ENCODE measurements at regions not wholly inside any gene's neighbourhood (a gene's known extent, or its start where the extent isn't known, plus 50 kb on each side); places are given as distances from the start of the nearest gene placed in this dataset.

DNA sequence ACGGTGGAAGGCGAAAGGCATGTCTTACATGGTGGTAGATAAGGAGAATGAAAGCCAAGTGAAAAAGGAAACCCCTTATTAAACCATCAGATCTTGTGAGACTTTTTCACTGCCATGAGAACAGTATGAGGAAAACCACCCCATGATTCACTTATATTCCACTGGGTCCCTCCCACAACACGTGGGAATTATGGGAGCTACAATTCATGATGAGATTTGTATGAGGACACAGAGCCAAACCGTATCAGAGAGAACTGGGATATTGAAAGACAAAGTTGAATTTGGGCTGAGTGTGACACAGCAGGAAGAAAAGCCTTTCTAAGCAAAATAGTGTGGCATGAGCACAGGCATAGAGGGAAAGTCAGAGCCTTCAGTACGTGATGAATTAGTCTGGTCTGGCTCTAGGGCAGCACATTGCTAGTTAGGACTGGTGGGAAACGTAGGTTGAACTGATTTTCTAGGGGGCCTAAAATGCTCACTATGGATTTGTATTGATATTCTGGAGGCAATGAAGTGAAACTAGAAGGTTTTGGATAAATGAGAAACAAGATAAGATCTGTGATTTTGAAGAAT, 84.8 kb upstream of the RND3 start:
- Histone ChIP-seq H3K14ac (ENCODE audit: insufficient read depth, low read length) (no peak overlapping the region), H3K23ac (ENCODE audit: insufficient read length, low read depth, low read length) (no peak overlapping the region), H2AK5ac (ENCODE audit: insufficient read length, low read length) (no peak overlapping the region), H3K9ac (ENCODE audit: extremely low read depth, insufficient read length, low read length) (no peak overlapping the region), H3K27ac (ENCODE audit: insufficient read length, low read depth, low read length) (no peak overlapping the region), H4K20me1 (ENCODE audit: control insufficient read depth, insufficient read depth, insufficient read length) (no peaks in the 10 kb centered on the region), H2AFZ (ENCODE audit: low read length) (no peak overlapping the region), H3K23me2 (ENCODE audit: insufficient read length, low read depth, low read length, poor library complexity, severe bottlenecking) (no peaks in the 10 kb centered on the region), H3K4me2 (ENCODE audit: insufficient read depth, insufficient read length, low read length) (no peak overlapping the region), H2BK120ac (ENCODE audit: low read depth, low read length, poor library complexity, severe bottlenecking) (no peak overlapping the region), H4K5ac (ENCODE audit: insufficient read length, low read depth, low read length) (no peak overlapping the region), H3K4me1 (ENCODE audit: insufficient read depth, low read length) (no peaks in the 10 kb centered on the region), H3K56ac (ENCODE audit: insufficient read length, low read depth, low read length) (no peak overlapping the region), H3K18ac (ENCODE audit: insufficient read length, low read depth, low read length) (no peak overlapping the region), H3T11ph (ENCODE audit: low read length) (no peak overlapping the region), H3K4ac (ENCODE audit: low read depth, low read length) (no peak overlapping the region), H3K79me1 (ENCODE audit: insufficient read depth, low read depth, low read length, poor library complexity, severe bottlenecking) (no peaks in the 10 kb centered on the region), H2BK15ac (ENCODE audit: low read depth, low read length) (no peak overlapping the region), H4K8ac (replicated peaks; ENCODE audit: insufficient read length, low read depth, low read length) (no peak overlapping the region), H3K79me2 (ENCODE audit: insufficient read depth, low read length) (no peaks in the 10 kb centered on the region), H2BK5ac (ENCODE audit: insufficient read length, low read length) (no peak overlapping the region), H2BK12ac (ENCODE audit: insufficient read length, low read depth, low read length) (no peak overlapping the region), H2BK20ac (ENCODE audit: low read depth, low read length, poor library complexity, severe bottlenecking) (no peak overlapping the region), H3K9me3 (ENCODE audit: control insufficient read depth, low read depth, low read length) (no peaks in the 10 kb centered on the region), H3K27me3 (ENCODE audit: insufficient read depth, low read length) (no peaks in the 10 kb centered on the region), H4K91ac (ENCODE audit: insufficient read length, low read depth, low read length) (no peak overlapping the region)
- H3K9me3 Mint-ChIP-seq, result peaks cover 0 to 2% of the 10 kb centered on the region in 2 experiments; a peak in 1 of 5 replicates
- DNase-seq, result no peak
- TF ChIP-seq, protein P1, sequence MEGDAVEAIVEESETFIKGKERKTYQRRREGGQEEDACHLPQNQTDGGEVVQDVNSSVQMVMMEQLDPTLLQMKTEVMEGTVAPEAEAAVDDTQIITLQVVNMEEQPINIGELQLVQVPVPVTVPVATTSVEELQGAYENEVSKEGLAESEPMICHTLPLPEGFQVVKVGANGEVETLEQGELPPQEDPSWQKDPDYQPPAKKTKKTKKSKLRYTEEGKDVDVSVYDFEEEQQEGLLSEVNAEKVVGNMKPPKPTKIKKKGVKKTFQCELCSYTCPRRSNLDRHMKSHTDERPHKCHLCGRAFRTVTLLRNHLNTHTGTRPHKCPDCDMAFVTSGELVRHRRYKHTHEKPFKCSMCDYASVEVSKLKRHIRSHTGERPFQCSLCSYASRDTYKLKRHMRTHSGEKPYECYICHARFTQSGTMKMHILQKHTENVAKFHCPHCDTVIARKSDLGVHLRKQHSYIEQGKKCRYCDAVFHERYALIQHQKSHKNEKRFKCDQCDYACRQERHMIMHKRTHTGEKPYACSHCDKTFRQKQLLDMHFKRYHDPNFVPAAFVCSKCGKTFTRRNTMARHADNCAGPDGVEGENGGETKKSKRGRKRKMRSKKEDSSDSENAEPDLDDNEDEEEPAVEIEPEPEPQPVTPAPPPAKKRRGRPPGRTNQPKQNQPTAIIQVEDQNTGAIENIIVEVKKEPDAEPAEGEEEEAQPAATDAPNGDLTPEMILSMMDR (conservative IDR thresholded peaks at IDR 0.05), result no peak
- H3K36me3 Mint-ChIP-seq (ENCODE audit: insufficient read depth in 1 of 3, low read depth in 3 of 3), result peaks cover 0 to under 1% (median 0%) of the 10 kb centered on the region in 3 experiments; a peak in 2 of 7 replicates
- WGBS (ENCODE audit: extremely low coverage, insufficient read length, low lambda C conversion rate), result no CpG with 5 or more reads among the region's 6 CpGs
- no peaks in the 10 kb centered on the region for H3K4me1 Mint-ChIP-seq
- no peaks in the 10 kb centered on the region for H3K27me3 Mint-ChIP-seq (ENCODE audit: low read depth)
- no peak overlapping the region for H3K27ac Mint-ChIP-seq
- H3K4me3 Mint-ChIP-seq, result no peak overlapping the region

All from H9 (cell line).